ENCODE measurements at regions not wholly inside any gene's neighbourhood (a gene's known extent, or its start where the extent isn't known, plus 50 kb on each side); places are given as distances from the start of the nearest gene placed in this dataset.

GRCh38 chr4:95732061-95732460 lies 107.8 kb upstream of the PDHA2 start:
- Histone ChIP-seq H3K9me3 (no peaks in the 10 kb centered on the region), H3K4me3 (no peak overlapping the region)
- TF ChIP-seq POLR2AphosphoS5 (IDR thresholded peaks at IDR 0.05) (no peak), CTCF (IDR thresholded peaks at IDR 0.05) (no peak), POLR2A (IDR thresholded peaks at IDR 0.05) (no peak)

GRCh38 chr4:95729596-95729995 lies 110.3 kb upstream of the PDHA2 start:
- Histone ChIP-seq H3K27ac (no peak overlapping the region), H3K27me3 (no peaks in the 10 kb centered on the region), H3K4me1 (no peaks in the 10 kb centered on the region), H3K36me3 (no peaks in the 10 kb centered on the region), H3K4me3 (no peak overlapping the region), H3K9me3 (no peaks in the 10 kb centered on the region)
- no peak for TF ChIP-seq POLR2AphosphoS5 (IDR thresholded peaks at IDR 0.05)
- TF ChIP-seq CTCF (IDR thresholded peaks at IDR 0.05), result no peak
- TF ChIP-seq POLR2A (IDR thresholded peaks at IDR 0.05), result no peak
- no peak for DNase-seq (ENCODE audit: low spot score in 2 of 2)
- intact Hi-C loops (cut with DNase I; ENCODE audit: low total_unique reads), result no loop called here

More at GRCh38 chr4:95732061-95732460, 107.8 kb upstream of the PDHA2 start:
- H3K4me1 ChIP-seq, result no peaks in the 10 kb centered on the region
- intact Hi-C loops (cut with DNase I; ENCODE audit: low total_unique reads), result no loop called here
- no peaks in the 10 kb centered on the region for H3K27me3 ChIP-seq
- H3K27ac ChIP-seq, result no peak overlapping the region
- no peaks in the 10 kb centered on the region for H3K36me3 ChIP-seq
- no peak for DNase-seq (ENCODE audit: low spot score in 2 of 2)

- Histone ChIP-seq H3K4me1 (no peaks in the 10 kb centered on the region), H3K27ac (peak overlapping the region; percentile 66 to 87), H3K36me3 (no peaks in the 10 kb centered on the region), H3K9me3 (no peaks in the 10 kb centered on the region), H3K4me3 (peak overlapping the region in 1 of 3 donors; percentile 31), H3K27me3 (no peaks in the 10 kb centered on the region)
- intact Hi-C loops (cut with DNase I; ENCODE audit: low total_unique reads), result no loop called here
- DNase-seq (ENCODE audit: low spot score in 2 of 2), result peak in 1 of 2 donors; percentile 30
- TF ChIP-seq CTCF (IDR thresholded peaks at IDR 0.05), result no peak
- TF ChIP-seq POLR2AphosphoS5 (IDR thresholded peaks at IDR 0.05), result no peak
- TF ChIP-seq POLR2A (IDR thresholded peaks at IDR 0.05), result no peak
Measured at GRCh38 chr4:95728145-95728544, 111.7 kb upstream of the PDHA2 start.

GRCh38 chr4:95715830-95716229 lies 124.1 kb upstream of the PDHA2 start:
- Histone ChIP-seq H3K9me3 (no peaks in the 10 kb centered on the region), H3K4me3 (no peak overlapping the region), H3K27ac (no peak overlapping the region), H3K4me1 (no peaks in the 10 kb centered on the region), H3K36me3 (no peaks in the 10 kb centered on the region), H3K27me3 (no peaks in the 10 kb centered on the region)
- intact Hi-C loops (cut with DNase I; ENCODE audit: low total_unique reads), result no loop called here
- TF ChIP-seq CTCF (IDR thresholded peaks at IDR 0.05), result no peak
- TF ChIP-seq POLR2A (IDR thresholded peaks at IDR 0.05), result no peak
- TF ChIP-seq POLR2AphosphoS5 (IDR thresholded peaks at IDR 0.05), result no peak
- no peak for DNase-seq (ENCODE audit: low spot score in 2 of 2)

GRCh38 chr4:95714571-95714970 lies 125.3 kb upstream of the PDHA2 start:
- no peaks in the 10 kb centered on the region for H3K36me3 ChIP-seq
- intact Hi-C loops (cut with DNase I; ENCODE audit: low total_unique reads), result no loop called here
- no peaks in the 10 kb centered on the region for H3K4me1 ChIP-seq
- DNase-seq (ENCODE audit: low spot score in 2 of 2), result no peak
- no peak overlapping the region for H3K27ac ChIP-seq
- H3K9me3 ChIP-seq, result no peaks in the 10 kb centered on the region
- H3K4me3 ChIP-seq, result no peak overlapping the region
- TF ChIP-seq POLR2A (IDR thresholded peaks at IDR 0.05) (no peak), POLR2AphosphoS5 (IDR thresholded peaks at IDR 0.05) (no peak), CTCF (IDR thresholded peaks at IDR 0.05) (no peak)
- no peaks in the 10 kb centered on the region for H3K27me3 ChIP-seq

Data from breast epithelium (tissue), 4 donors.